CD4-positive, alpha-beta T cell treated with Interferon gamma for 1 hour (primary cell): ENCODE measurements at regions not wholly inside any gene's neighbourhood (a gene's known extent, or its start where the extent isn't known, plus 50 kb on each side); places are given as distances from the start of the nearest gene placed in this dataset.
"Not testable (repeated sequence)": the region's sequence is repeated elsewhere in the genome, so short reads cannot be mapped to it uniquely, and the experiment has no call there.

Experiments
- DNase-seq: peaks from one replicate; pipeline ENCODE4 v3.0.0-alpha.2; 2020

DNA sequence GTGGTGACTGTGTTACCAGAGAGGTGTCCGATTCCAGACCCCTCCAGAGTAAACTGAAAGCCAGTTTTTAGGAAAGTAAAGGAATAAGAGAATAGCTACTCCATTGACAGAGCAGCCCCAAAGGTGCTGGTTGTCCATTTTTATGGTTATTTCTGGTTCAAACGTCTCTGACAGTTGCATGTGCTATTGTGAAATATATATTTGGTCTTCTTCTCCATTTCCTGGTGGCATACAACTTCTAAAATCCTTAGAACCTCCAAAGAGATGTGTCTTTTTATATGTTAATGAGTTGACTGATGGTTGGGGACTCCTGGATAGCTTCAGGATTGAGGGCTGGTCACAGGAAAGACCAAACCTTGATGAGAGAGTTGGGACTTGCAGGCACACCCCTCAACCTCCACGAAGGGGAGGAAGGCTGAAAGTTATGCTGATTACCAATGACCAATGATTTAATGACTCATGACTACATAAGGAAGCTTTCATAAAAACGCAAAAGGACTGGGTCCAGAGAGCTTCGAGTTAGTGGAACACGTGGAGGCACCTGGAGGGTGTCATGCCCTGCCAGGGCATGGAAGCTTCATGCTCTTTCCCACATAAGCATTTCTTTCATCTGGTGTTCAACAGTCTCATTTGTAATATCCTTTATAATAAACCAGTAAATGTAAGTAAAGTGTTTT lies 100.7 kb downstream of the SLC16A1 start:
- DNase-seq = no peak

DNA sequence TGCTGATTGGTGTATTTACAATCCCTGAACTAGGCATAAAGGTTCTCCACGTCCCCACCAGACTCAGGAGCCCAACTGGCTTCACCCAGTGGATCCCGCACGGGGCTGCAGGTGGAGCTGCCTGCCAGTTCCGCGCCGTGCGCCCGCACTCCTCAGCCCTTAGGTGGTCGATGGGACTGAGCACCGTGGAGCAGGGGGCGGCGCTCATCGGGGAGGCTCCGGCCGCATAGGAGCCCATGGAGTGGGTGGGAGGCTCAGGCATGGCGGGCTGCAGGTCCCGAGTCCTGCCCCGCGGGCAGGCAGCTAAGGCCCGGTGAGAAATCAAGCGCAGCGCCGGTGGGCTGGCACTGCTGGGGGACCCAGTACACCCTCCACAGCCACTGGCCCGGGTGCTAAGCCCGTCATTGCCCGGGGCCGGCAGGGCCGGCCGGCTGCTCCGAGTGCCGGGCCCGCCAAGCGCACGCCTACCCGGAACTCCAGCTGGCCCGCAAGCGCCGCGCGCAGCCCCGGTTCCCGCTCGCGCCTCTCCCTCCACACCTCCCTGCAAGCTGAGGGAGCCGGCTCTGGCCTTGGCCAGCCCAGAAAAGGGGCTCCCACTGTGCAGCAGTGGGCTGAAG lies 101.5 kb downstream of the SLC16A1 start:
- not testable (repeated sequence) for DNase-seq

DNA sequence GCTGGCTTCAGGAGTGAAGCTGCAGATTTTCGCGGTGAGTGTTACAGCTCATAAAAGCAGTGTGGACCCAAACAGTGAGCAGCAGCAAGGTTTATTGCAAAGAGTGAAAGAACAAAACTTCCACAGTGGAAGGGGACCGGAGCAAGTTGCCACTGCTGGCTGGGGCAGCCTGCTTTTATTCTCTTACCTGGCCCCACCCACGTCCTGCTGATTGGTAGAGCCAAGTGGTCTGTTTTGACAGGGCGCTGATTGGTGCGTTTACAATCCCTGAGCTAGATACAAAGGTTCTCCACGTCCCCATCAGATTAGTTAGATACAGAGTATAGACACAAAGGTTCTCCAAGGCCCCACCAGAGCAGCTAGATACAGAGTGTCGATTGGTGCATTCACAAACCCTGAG lies 102.1 kb downstream of the SLC16A1 start:
- not testable (repeated sequence) for DNase-seq

DNA sequence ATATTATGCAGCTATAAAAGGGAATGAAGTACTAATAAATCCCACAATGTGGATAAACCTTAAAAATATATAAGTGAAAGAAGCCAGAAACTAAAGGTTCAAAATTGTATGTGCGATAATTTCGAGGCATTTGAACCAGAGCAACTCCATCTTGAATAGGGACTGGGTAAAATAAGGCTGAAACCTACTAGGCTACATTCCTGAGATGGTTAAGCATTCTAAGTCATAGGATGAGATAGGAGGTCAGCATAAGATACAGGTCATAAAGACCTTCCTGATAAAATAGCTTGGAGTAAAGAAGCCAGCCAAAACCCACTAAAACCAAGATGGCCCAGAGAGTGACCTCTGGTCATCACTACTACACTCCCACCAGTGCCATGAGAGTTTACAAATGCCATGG lies 103.1 kb downstream of the SLC16A1 start:
- no peak for DNase-seq

DNA sequence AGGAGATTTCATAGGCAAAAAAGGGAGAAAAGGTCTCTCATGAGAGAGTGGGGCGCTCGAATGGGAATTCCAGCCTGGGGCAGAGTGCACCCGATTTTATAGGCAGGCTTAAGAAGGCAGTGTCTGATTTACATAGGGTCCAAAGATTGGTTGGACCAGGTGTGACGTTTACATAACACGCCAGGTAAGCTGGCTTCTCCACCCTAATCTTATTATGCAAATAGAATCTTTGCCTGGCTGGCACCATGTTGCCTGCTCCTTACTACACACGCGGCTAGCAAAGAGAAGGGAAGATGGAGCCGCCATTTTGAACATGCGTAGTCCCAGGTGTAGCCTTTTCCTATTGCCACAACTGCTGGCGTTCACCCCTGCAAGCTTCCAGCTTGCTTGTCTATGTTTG lies 103.7 kb downstream of the SLC16A1 start:
- no peak for DNase-seq

DNA sequence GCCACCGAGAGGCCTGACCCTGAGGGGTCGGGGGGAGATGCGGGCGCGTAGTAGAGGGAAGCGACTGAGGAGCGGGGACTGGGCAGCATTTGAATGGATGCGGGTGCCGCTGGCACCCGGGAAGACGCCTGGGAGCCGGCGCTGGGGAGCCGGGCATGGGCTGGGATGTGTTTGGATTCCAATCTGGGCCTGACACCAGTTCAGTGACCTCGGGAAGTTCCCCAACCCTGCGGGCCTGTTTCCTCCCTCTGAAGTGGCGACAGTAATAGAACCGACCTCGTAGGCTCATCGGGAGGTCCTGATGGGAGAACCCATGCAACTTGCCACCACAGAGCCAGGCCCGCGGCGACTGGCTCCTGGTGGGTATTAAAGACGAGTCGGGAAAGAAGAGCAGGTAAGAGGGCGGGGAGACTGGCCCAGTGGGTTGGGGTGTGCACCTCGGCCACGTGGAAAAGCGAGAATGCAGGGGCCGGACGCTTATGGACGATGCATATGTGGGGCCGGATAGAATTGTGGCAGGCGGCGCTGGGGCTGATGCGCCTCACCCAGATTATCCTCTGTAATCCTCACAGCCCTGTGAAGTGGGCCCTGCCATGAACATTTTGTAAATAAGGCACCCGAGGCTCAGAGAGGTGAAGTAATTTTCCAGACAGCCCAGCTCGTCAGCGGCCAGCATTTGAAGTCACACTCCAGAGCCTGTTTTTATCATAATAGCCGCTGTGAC lies 105.8 kb downstream of the SLC16A1 start:
- DNase-seq = no peak

DNA sequence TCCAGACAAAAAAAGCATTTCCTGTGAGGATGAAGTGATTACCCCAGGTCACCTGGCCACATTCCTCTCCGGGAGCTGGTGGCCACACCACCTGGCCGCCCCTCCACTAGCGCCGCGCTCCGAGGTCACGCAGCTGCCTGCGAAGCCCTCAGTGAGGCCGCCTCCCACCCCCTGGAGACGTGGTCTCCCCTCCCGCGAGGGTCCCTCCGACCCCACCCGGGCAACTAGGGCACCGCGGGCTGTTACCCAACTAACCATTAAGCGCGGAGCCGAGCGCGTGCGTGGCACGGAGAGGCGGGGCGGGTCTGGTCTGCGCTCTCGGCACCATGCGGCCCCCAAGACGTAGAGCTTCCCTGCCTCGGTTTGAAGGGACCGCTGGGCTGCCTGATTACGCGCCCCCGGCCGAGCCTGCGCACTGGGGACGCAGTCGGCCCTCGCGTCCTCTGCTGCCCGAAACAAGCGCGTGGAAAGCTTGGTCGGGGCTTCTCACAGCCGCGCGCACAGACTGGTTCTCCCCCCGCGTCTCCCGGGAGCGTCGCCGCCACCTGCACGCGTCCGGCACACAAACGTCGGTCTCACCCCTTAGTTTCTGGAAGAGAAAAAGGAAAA lies 106.5 kb downstream of the SLC16A1 start:
- DNase-seq = no peak

DNA sequence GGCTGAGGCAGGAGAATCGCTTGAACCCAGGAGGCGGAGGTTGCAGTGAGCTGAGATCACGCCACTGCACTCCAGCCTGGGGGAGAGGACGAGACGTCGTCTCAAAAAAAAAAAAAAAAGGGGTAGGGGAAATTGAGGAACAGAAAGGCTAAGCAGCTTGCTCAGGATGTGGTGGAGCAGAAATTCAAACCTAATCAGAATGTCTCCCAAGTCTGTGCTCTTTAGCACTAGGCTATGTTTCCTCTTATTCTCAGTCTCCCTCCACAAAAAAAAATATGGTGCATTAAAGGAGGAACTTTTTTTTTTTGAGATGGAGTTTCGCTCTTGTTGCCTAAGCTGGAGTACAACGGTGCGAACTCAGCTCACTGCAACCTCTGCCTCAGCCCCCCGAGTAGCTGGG lies 114.2 kb downstream of the SLC16A1 start:
- no peak for DNase-seq

DNA sequence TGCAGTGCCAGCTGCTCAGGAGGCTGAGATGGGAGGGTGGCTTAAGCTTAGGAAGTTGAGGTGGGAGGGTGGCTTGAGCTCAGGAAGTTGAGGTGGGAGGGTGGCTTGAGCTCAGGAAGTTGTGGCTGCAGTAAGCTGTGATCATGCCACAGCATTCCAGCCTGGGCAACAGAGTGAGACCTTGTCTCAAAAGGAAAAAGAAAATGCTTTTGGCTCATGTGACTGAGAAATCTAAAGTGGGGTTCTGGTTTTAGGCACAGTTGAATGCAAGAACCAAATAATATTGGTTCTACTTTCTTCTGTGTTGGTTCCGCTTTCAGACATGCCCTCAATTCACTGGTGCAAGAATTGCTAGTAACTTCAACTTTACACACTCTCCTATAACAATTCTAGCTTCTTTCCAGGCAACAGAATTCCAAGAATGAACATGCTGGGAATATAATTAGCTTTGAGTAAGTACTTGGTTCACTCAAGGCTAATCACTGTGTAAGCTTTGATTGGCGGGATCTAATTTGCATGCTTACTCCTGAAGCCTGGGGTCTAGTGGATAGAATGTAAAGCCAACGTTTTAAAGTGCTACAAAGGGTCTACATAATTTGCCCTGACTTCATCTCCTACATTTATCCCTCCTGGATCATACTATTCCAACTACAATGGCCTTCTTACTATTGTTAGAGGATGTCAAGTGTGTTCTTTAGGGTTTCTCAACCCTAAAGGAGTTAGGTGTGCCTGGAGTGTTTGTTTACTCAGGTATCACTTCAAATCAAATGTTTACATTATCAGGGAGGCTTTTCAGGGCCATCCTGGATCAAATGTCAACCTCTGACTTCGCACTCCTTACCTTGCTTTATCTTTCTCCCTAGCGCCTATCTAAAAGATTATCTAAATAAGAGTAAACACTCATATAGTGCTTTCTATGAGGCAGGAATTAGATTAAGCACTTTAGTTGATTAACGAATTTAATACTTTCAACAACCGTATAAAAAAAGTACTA lies 115.1 kb downstream of the SLC16A1 start:
- no peak for DNase-seq

DNA sequence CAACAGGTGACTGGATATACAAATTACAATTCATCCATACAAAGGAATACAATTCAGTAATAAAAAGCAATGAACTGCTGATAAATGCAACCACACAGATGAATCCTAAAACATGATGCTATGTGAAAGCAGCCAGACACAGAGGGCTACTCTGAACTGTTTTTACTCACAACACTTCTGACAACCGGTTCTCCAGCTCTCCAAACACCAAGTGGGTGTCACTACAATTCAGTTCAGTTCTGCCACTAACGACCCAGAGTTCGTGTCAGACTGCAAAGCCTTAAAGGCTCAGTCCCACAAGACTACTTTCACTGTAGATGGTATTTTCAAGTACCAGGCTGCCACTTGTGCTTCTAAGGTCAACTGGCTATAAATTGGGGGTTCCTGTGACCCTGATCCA lies 119.4 kb downstream of the SLC16A1 start:
- DNase-seq = no peak

DNA sequence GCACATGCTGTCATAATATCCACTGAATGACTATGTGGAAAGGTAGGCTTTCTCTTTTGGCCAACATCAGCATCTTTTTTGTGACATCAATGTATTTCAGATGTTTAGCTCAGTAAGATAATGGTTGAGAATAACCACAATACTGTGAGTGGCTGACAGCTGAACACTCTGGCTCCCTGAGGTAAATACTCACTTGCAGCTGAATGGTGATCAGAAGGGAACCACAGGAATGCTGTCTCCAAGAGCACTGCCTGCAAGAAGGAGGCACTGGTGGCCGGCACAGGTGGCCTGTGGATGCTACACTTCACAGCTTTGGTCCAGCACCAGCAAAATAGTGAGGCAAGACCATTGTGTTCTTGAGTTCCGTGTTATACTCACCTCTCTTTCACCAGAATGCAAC lies 118.7 kb upstream of the PPM1J start:
- no peak for DNase-seq

DNA sequence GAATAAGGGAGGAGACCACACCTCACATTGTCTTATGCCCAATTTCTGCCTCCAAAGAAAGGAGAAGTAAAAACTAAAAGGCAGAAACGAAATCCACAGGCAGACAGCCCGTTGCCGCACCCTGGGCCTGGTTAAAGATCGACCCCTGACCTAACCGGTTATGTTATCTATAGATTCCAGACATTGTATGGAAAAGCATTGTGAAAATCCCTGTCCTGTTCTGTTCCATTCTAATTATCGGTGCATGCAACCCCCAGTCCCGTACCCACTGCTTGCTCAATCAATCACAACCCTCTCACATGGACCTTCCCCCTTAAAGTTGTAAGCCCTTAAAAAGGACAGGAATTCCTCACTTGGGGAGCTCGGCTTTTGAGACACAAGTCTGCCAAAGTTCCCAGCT lies 117.1 kb upstream of the PPM1J start:
- DNase-seq = not testable (repeated sequence)

DNA sequence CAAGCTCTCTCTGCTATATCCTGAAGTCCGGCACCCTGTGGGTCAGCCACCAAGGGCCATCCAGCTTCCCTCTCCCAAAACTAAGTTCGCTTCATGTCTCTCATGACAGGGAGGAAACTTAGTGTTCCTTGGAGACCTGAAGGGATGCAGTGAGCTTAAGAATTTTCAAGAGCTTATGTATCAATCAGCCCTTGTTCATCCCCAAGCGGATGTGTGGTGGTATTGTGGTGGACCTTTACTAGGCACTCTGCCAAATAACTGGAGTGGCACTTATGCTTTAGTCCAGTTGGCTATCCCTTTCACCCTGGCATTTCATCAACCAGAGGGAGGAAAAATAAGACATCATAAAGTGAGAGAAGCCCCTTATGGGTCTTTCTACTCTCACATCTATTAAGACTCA lies 114.6 kb upstream of the PPM1J start:
- not testable (repeated sequence) for DNase-seq

DNA sequence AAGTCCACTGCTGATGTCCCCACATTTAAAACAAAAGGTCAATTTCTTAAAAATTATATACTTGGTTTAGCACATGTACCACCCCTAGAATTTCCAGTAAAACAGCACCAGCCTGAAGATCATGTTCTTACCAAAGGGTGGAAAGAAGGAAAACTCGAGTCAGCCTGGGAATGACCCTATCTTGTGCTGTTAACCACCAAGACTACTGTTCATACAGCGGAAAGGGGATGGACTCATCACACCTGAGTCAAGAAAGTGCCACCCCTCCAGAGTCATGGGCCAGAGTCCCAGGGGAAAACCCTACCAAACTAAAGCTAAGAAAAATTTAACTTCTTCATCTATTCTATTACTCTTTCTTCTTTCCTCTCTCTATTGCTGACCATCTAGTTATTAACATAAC lies 113.6 kb upstream of the PPM1J start:
- DNase-seq = no peak

DNA sequence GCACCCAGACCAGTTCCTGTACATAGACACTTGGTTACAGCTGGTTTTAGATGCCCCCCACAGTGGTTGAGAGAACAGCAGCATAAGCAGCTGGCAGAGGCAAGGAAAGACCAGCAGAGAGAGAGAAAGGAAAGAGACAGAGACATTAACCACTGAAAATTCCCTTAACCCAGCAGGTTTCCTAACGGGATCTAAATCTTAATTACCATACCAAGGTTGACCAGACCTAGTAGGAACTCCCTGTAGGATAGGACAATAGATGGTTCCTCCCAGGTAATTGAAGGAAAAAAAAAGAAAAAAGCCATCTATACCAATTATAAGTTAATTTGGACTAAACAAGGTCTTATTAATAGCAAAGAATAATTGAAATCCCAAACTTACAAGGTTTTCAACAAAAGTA lies 112.3 kb upstream of the PPM1J start:
- not testable (repeated sequence) for DNase-seq

DNA sequence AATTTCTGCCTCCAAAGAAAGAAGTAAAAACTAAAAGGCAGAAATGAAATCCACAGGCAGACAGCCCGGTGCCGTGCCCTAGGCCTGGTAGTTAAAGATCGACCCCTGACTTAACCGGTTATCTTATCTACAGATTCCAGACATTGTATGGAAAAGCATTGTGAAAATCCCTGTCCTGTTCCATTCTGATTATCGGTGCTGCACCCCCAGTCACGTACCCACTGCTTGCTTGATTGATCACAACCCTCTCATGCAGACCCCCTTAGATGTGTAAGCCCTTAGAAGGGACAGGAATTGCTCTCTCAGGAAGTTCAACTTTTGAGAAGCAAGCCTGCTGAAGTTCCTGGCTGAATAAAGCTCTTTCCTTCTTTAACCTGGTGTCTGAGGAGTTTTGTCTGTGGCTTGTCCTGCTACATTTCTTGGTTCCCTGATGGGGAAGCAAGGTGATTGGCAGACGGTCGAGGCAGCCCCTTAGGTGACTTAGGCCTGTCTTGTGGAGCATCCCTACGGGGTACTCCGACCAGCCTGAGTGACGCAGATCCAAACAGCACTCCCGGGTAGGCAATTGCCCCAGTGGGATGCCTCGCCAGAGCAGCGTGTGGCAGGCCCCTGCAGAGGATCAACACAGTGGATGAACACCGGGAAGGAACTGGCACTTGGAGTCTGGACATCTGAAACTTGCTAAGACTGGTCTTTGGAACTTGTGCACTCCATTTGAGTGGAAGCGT lies 111.2 kb upstream of the PPM1J start:
- DNase-seq = no peak

DNA sequence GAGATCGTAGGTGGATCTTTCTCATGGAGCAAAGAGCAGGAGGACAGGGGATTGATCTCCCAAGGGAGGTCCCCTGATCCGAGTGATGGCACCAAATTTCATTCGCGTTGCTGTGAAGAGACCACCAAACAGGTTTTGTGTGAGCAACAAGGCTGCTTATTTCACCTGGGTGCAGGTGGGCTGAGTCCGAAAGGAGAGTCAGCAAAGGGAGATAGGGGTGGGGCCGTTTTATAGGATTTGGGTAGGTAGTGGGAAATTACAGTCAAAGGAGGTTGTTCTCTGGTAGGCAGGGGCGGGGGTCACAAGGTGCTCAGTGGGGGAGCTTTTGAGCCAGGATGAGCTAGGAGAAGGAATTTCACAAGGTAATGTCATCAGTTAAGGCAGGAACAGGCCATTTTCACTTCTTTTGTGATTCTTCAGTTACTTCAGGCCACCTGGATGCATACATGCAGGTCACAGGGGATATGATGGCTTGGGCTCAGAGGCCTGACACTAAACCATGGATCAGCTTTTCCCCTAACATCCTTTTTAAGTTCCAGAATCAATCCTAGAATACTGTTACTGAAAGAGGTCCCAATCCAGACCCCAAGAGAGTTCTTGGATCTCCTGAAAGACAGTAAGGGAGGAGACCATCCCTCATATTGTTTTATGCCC lies 110.6 kb upstream of the PPM1J start:
- DNase-seq = not testable (repeated sequence)

DNA sequence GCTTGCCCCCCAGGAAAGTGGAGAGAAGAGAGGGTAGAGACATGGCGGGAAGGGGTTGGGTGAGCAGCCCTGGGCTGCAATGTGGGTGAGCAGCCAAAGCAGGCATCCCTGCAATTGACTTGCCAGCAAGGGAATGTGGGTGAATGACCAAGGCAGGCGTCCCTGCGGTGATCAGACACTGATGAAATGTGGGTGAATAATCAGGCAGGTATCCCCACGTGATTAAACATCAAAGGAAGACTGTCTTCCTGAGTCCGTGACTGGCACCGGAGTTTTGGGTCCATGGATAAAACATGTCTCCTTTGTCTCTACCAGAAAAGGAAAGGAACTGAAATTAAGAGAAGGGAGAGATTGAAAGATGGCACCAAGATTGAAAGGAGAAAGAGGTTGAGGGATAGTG lies 109.9 kb upstream of the PPM1J start:
- DNase-seq = not testable (repeated sequence)

DNA sequence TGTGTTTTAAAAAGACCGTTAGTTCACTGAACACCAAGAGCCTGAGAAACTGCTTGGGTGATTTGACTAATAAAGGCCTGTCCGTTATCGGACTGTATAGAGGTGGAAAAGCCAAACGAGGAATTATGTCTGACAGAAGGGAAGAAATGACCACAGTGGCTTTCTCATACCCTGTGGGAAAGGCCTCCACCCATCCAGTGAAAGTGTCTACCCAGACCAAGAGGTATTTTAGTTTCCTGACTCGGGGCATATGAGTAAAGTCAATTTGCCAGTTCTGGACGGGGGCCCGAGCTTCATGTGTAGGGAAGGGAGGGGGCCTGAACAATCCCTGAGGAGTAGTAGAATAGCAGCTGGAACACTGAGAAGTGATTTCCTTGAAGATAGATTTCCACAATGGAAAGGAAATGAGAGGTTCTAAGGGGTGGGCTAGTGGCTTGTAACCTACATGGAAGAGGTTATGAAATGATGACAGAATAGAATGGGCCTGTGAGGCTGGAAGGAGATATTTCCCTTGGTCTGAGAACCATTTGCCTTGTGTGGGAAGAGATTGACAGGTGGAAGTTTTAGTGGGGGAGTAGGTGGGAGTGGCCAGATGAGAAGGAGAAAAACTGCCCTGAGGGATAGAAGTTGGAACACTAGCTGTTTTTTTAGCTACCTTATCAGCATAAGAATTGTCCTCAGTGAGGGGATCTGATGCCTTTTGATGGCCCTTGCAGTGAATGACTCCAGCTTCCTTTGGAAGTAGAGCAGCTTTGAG lies 106.4 kb upstream of the PPM1J start:
- DNase-seq = not testable (repeated sequence)

DNA sequence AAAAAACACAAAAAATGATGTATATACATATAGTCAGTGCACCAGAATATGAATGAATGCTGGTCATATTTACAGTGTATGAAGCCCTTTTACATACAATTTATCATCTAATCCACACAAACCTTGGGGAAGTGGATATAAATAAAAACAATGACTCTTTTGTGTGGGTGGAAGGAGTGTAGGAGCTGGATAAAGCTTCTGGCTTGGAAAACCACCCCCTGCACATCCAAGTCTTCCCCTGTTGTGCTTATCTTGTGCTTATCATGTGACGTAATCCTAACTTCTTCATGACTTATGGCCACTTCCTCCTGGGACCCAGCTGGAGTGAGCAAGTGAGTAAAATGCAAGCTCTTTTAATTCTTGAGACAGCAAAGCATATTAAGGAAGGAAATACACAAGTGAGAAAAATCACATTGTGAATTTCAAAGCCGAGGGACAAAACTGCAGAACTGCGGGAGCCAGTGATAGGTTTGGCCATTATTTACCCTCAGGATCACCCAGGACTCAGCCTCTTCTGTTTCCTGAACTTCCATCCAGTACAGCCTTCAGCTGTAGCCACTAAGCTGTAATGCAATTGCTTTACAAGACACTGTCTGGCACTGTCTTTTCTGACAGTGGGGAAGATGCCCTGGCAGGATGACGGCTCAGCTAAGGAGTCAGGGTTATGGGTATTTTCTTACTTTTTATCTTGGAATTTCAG lies 104.0 kb upstream of the PPM1J start:
- no peak for DNase-seq
